ENCODE measurements at regions not wholly inside any gene's neighbourhood (a gene's known extent, or its start where the extent isn't known, plus 50 kb on each side); places are given as distances from the start of the nearest gene placed in this dataset.

GRCh38 chr16:73287859-73288405 is 240.0 kb upstream of the ZFHX3 start:
- H3K9me2 ChIP-seq (ENCODE audit: low read depth, low read length) = no peaks in the 10 kb centered on the region
- H3K9ac ChIP-seq (ENCODE audit: low read length) = no peak overlapping the region

GRCh38 chr16:73286346-73287267 is 238.7 kb upstream of the ZFHX3 start:
- Histone ChIP-seq H3K79me2 (ENCODE audit: insufficient read depth, low read length) (no peaks in the 10 kb centered on the region), H3K27me3 (ENCODE audit: insufficient read depth, low read length) (no peaks in the 10 kb centered on the region), H4K20me1 (ENCODE audit: insufficient read depth, low read length) (no peaks in the 10 kb centered on the region), H3K9ac (ENCODE audit: low read length) (no peak overlapping the region), H3K4me2 (ENCODE audit: low read length) (no peak overlapping the region), H2AFZ (ENCODE audit: low read length) (no peak overlapping the region), H3K4me3 (ENCODE audit: low read depth, low read length, poor library complexity, severe bottlenecking) (no peak overlapping the region), H3K9me2 (ENCODE audit: low read depth, low read length) (no peaks in the 10 kb centered on the region), H3K9me3 (ENCODE audit: low read length) (no peaks in the 10 kb centered on the region), H3F3A (ENCODE audit: insufficient read depth, low read length) (no peaks in the 10 kb centered on the region), H3K36me3 (ENCODE audit: insufficient read depth, low read length) (no peaks in the 10 kb centered on the region), H3K27ac (ENCODE audit: low read depth, low read length, poor library complexity, severe bottlenecking) (no peak overlapping the region), H3K4me1 (ENCODE audit: insufficient read depth, low read length, severe bottlenecking) (no peaks in the 10 kb centered on the region)
- TF ChIP-seq EZH2 (IDR thresholded peaks at IDR 0.05; ENCODE audit: borderline replicate concordance, low read length) (no peak), CTCF (IDR thresholded peaks at IDR 0.05; ENCODE audit: low read length) (no peak)

More at GRCh38 chr16:73287859-73288405, 240.0 kb upstream of the ZFHX3 start:
- H3K4me2 ChIP-seq (ENCODE audit: low read length) = no peak overlapping the region
- no peaks in the 10 kb centered on the region for H3K9me3 ChIP-seq (ENCODE audit: low read length)
- no peak overlapping the region for H3K4me3 ChIP-seq (ENCODE audit: low read depth, low read length, poor library complexity, severe bottlenecking)
- no peaks in the 10 kb centered on the region for H3K36me3 ChIP-seq (ENCODE audit: insufficient read depth, low read length)
- no peaks in the 10 kb centered on the region for H4K20me1 ChIP-seq (ENCODE audit: insufficient read depth, low read length)
- H3K4me1 ChIP-seq (ENCODE audit: insufficient read depth, low read length, severe bottlenecking) = no peaks in the 10 kb centered on the region
- H2AFZ ChIP-seq (ENCODE audit: low read length) = no peak overlapping the region
- TF ChIP-seq CTCF (IDR thresholded peaks at IDR 0.05; ENCODE audit: low read length) (no peak), EZH2 (IDR thresholded peaks at IDR 0.05; ENCODE audit: borderline replicate concordance, low read length) (no peak)
- no peaks in the 10 kb centered on the region for H3K79me2 ChIP-seq (ENCODE audit: insufficient read depth, low read length)
- H3F3A ChIP-seq (ENCODE audit: insufficient read depth, low read length) = no peaks in the 10 kb centered on the region
- no peaks in the 10 kb centered on the region for H3K27me3 ChIP-seq (ENCODE audit: insufficient read depth, low read length)
- H3K27ac ChIP-seq (ENCODE audit: low read depth, low read length, poor library complexity, severe bottlenecking) = no peak overlapping the region

GRCh38 chr16:73285436-73286201 is 237.7 kb upstream of the ZFHX3 start:
- no peaks in the 10 kb centered on the region for H3K36me3 ChIP-seq (ENCODE audit: insufficient read depth, low read length)
- H3K4me1 ChIP-seq (ENCODE audit: insufficient read depth, low read length, severe bottlenecking) = no peaks in the 10 kb centered on the region
- H2AFZ ChIP-seq (ENCODE audit: low read length) = no peak overlapping the region
- no peak overlapping the region for H3K4me3 ChIP-seq (ENCODE audit: low read depth, low read length, poor library complexity, severe bottlenecking)
- H3K79me2 ChIP-seq (ENCODE audit: insufficient read depth, low read length) = no peaks in the 10 kb centered on the region
- no peaks in the 10 kb centered on the region for H4K20me1 ChIP-seq (ENCODE audit: insufficient read depth, low read length)
- H3K27ac ChIP-seq (ENCODE audit: low read depth, low read length, poor library complexity, severe bottlenecking) = no peak overlapping the region
- no peaks in the 10 kb centered on the region for H3K27me3 ChIP-seq (ENCODE audit: insufficient read depth, low read length)
- no peak overlapping the region for H3K4me2 ChIP-seq (ENCODE audit: low read length)
- H3F3A ChIP-seq (ENCODE audit: insufficient read depth, low read length) = no peaks in the 10 kb centered on the region
- no peaks in the 10 kb centered on the region for H3K9me3 ChIP-seq (ENCODE audit: low read length)
- no peak overlapping the region for H3K9ac ChIP-seq (ENCODE audit: low read length)
- TF ChIP-seq EZH2 (IDR thresholded peaks at IDR 0.05; ENCODE audit: borderline replicate concordance, low read length) (no peak), CTCF (IDR thresholded peaks at IDR 0.05; ENCODE audit: low read length) (no peak)
- no peaks in the 10 kb centered on the region for H3K9me2 ChIP-seq (ENCODE audit: low read depth, low read length)
